GM12878 (cell line): ENCODE measurements at regions not wholly inside any gene's neighbourhood (a gene's known extent, or its start where the extent isn't known, plus 50 kb on each side); places are given as distances from the start of the nearest gene placed in this dataset.

Experiments used
- ATAC-seq: fragments of 200-7000 bp; cut with Tn5 transposase; 3 replicates; pipeline ENCODE4 v1.9.1; 2020; ENCODE audit warnings: mild to moderate bottlenecking, moderate library complexity
- BruUV-seq: library from RNA; stranded (reverse); fragments of 400-500 nt; replicated peaks from 2 replicates; lab custom pipeline; 2021; lab: Mats Ljungman, UMichigan
- CTCF ChIA-PET: fragments of 300-600 bp; sonication (Branson Sonifier 250); formaldehyde crosslinking; extraction: SDS; loops from one replicate; lab custom pipeline; 2021; ENCODE audit warnings: inconsistent platforms; lab: Yijun Ruan, JAX
- POLR2A ChIA-PET: fragments of 350-600 bp; formaldehyde crosslinking; extraction: SDS; loops from one replicate; lab custom pipeline; 2021; ENCODE audit warnings: inconsistent platforms; lab: Charles Lee
- RAD21 ChIA-PET: fragments of 300-600 bp; sonication (Branson Sonifier 250); formaldehyde crosslinking; loops from one replicate; lab custom pipeline; 2023; ENCODE audit warnings: antibody characterized with exemption; ENCODE audit not compliant: unreplicated experiment; lab: Charles Lee
- SMC1A ChIA-PET: fragments of 300-600 bp; sonication (Branson Sonifier 250); formaldehyde crosslinking; loops from one replicate; lab custom pipeline; 2023; ENCODE audit not compliant: unreplicated experiment, uncharacterized antibody; lab: Charles Lee
- DNase-seq: peaks from one replicate; pipeline ENCODE4 v3.0.0-alpha.2; 2011; ENCODE audit warnings: low read depth, low spot score
- FAIRE-seq: peaks from 3 replicates; lab custom pipeline; 2011; peaks lifted over from hg19 to GRCh38; lab: Jason Lieb, UNC
- H2AFZ ChIP-seq: 2 replicates; pipeline ENCODE4 v1.6.0; 2011; ENCODE audit warnings: low read depth, low read length, control low read depth; ENCODE audit not compliant: control insufficient read depth
- H3K27ac ChIP-seq: 2 replicates; pipeline ENCODE4 v1.5.1; 2011; ENCODE audit warnings: control low read depth; ENCODE audit not compliant: control insufficient read depth, insufficient read depth
- H3K27me3 ChIP-seq, 2 experiments: replicated peaks in 1 of 2; 2 replicates each; pipeline versions ENCODE4 v1.6.0 to v1.6.1; 2011; ENCODE audit warnings: low read length in 1 of 2; ENCODE audit not compliant: control insufficient read depth in 2 of 2, insufficient read depth in 2 of 2
- H3K36me3 ChIP-seq, 2 experiments: 2 replicates each; pipeline ENCODE4 v1.5.1; 2011; ENCODE audit warnings: low read length in 1 of 2; ENCODE audit not compliant: control insufficient read depth in 2 of 2, insufficient read depth in 2 of 2
- H3K4me1 ChIP-seq: 2 replicates; pipeline ENCODE4 v1.6.1; 2011; ENCODE audit warnings: mild to moderate bottlenecking, low read length, moderate library complexity, mixed read lengths; ENCODE audit not compliant: control insufficient read depth, insufficient read depth
- H3K4me2 ChIP-seq: 2 replicates; pipeline ENCODE4 v1.6.0; 2011; ENCODE audit warnings: control low read depth; ENCODE audit not compliant: control insufficient read depth, insufficient read depth
- H3K4me3 ChIP-seq: fragments of 200-600 bp; sonication (generic); 2 replicates; pipeline ENCODE4 v1.5.1; 2016
- H3K79me2 ChIP-seq: 2 replicates; pipeline ENCODE4 v1.6.0; 2011; ENCODE audit warnings: low read length; ENCODE audit not compliant: control insufficient read depth, insufficient read depth
- H3K9ac ChIP-seq: 2 replicates; pipeline ENCODE4 v1.8.0; 2011; ENCODE audit warnings: low read length, control low read depth, mixed read lengths; ENCODE audit not compliant: control insufficient read depth, insufficient read depth
- H3K9me3 ChIP-seq: replicated peaks from 3 replicates; pipeline ENCODE4 v1.5.1; 2011; ENCODE audit warnings: mild to moderate bottlenecking, low read length; ENCODE audit not compliant: control insufficient read depth, insufficient read depth
- H4K20me1 ChIP-seq: 2 replicates; pipeline ENCODE4 v1.6.0; 2011; ENCODE audit not compliant: control insufficient read depth, insufficient read depth
- BCL11A ChIP-seq: IDR thresholded peaks from 2 replicates; pipeline ENCODE4 v1.6.1; 2011; ENCODE audit warnings: low read depth, low read length
- CHD4 ChIP-seq: fragments of 200-600 bp; sonication (generic); IDR thresholded peaks from 2 replicates; pipeline ENCODE4 v1.6.1; 2016; ENCODE audit warnings: mild to moderate bottlenecking
- CREB1 ChIP-seq: IDR thresholded peaks from 2 replicates; pipeline ENCODE4 v1.6.1; 2012; ENCODE audit warnings: low read depth, mild to moderate bottlenecking, inconsistent platforms
- E4F1 ChIP-seq: fragments of 450-650 bp; IDR thresholded peaks from 2 replicates; pipeline ENCODE4 v1.6.1; 2018; ENCODE audit warnings: borderline replicate concordance, mild to moderate bottlenecking; ENCODE audit not compliant: partially characterized antibody
- ELK1 ChIP-seq: IDR thresholded peaks from 2 replicates; pipeline ENCODE4 v1.6.1; 2012; ENCODE audit warnings: low read depth, low read length, improper control_type of control experiment
- FOXK2 ChIP-seq: fragments of 450-650 bp; IDR thresholded peaks from 2 replicates; pipeline ENCODE4 v1.6.1; 2017; ENCODE audit warnings: mild to moderate bottlenecking, moderate library complexity
- IRF5 ChIP-seq: fragments of 450-650 bp; IDR thresholded peaks from 2 replicates; pipeline ENCODE4 v1.6.1; 2017; ENCODE audit warnings: borderline replicate concordance
- MAX ChIP-seq: IDR thresholded peaks from 2 replicates; pipeline ENCODE4 v1.6.1; 2012; ENCODE audit warnings: low read depth, low read length, improper control_type of control experiment
- MYB ChIP-seq: fragments of 150-350 bp; IDR thresholded peaks from 2 replicates; pipeline ENCODE4 v1.6.1; 2014; ENCODE audit warnings: mild to moderate bottlenecking, low read depth, low read length, borderline replicate concordance
- NFIC ChIP-seq: IDR thresholded peaks from 2 replicates; pipeline ENCODE4 v1.6.1; 2012; ENCODE audit warnings: low read depth, mild to moderate bottlenecking, inconsistent platforms, low read length, moderate library complexity
- NR2C2 ChIP-seq: IDR thresholded peaks from 2 replicates; pipeline ENCODE4 v1.6.1; 2011; ENCODE audit warnings: borderline replicate concordance, low read depth; ENCODE audit not compliant: control insufficient read depth, insufficient read length
- RAD21 ChIP-seq: IDR thresholded peaks from 2 replicates; pipeline ENCODE4 v1.6.1; 2011; ENCODE audit warnings: mild to moderate bottlenecking, low read depth, low read length, moderate library complexity; ENCODE audit not compliant: insufficient read depth
- SIX5 ChIP-seq: IDR thresholded peaks from 2 replicates; pipeline ENCODE4 v1.6.1; 2011; ENCODE audit warnings: mild to moderate bottlenecking, low read depth, low read length, moderate library complexity; ENCODE audit not compliant: severe bottlenecking
- ZSCAN29 ChIP-seq: fragments of 450-650 bp; IDR thresholded peaks from 2 replicates; pipeline ENCODE4 v1.6.1; 2017; ENCODE audit warnings: mild to moderate bottlenecking, moderate library complexity
- WGBS: methylation state at CpG from one replicate; pipeline ENCODE4 v1.1.6; 2016; ENCODE audit warnings: low lambda C conversion rate; ENCODE audit not compliant: insufficient replicate concordance, insufficient coverage; ENCODE audit errors: missing lambda C conversion rate; 5-methylcytosine and 5-hydroxymethylcytosine counted together
- in situ Hi-C: fragments of 300-500 bp; cut with MboI; formaldehyde crosslinking; loops from 9 replicates; pipeline ENCODE4 v1.14.3; 2018; ENCODE audit warnings: mixed read lengths
- intact Hi-C: fragments of 100-400 bp; cut with micrococcal nuclease; formaldehyde crosslinking; loops from one replicate; pipeline ENCODE4 v1.14.2; 2022; ENCODE audit not compliant: unreplicated experiment

GRCh38 chr5:101404531-101404930 is 501.4 kb upstream of the ST8SIA4 start:
- ATAC-seq (no peak), FAIRE-seq (no peak), DNase-seq (no peak)
- POLR2A ChIA-PET: no interaction called here
- Histone ChIP-seq H3K9ac (no peak overlapping the region), H3K27me3 (no peaks in the 10 kb centered on the region), H2AFZ (no peak overlapping the region), H3K27ac (no peak overlapping the region), H3K79me2 (no peaks in the 10 kb centered on the region), H3K36me3 (no peaks in the 10 kb centered on the region), H4K20me1 (no peaks in the 10 kb centered on the region), H3K4me2 (no peak overlapping the region), H3K4me1 (no peaks in the 10 kb centered on the region)
- SMC1A ChIA-PET: no interaction called here
- in situ Hi-C loops (no loop called here), intact Hi-C loops (no loop called here)
- CTCF ChIA-PET: interaction anchor here (0.9 to 1.8 kb wide), 2 partner anchors 9 kb away, joined by 3 to 5 read pairs; no protein-coding TSS in a partner anchor
- 0% methylated on average over 1 of the region's 1 CpG for WGBS
- BruUV-seq: no TSS peak
- RAD21 ChIA-PET: no interaction called here
- TF ChIP-seq IRF5 (no peak), BCL11A (no peak), ELK1 (no peak), MYB (no peak), FOXK2 (no peak), NFIC (no peak), E4F1 (no peak), SIX5 (no peak), MAX (no peak), RAD21 (no peak), NR2C2 (no peak), CREB1 (no peak), CHD4 (no peak), ZSCAN29 (no peak)
- TF ChIP-seq, all 136 proteins: peak for 0
- Histone ChIP-seq H3K4me3 (no peak overlapping the region), H3K9me3 (no peaks in the 10 kb centered on the region)
